ENCODE measurements at regions not wholly inside any gene's neighbourhood (a gene's known extent, or its start where the extent isn't known, plus 50 kb on each side); places are given as distances from the start of the nearest gene placed in this dataset.
"Not testable (repeated sequence)": the region's sequence is repeated elsewhere in the genome, so short reads cannot be mapped to it uniquely, and the experiment has no call there.

GRCh38 chr1:101479945-101480344, 243.1 kb downstream of the S1PR1 start:
- ATAC-seq (ENCODE audit: low read depth) (no peak), DNase-seq (no peak)
- intact Hi-C loops (cut with micrococcal nuclease), result no loop called here
- TF ChIP-seq CTCF (IDR thresholded peaks at IDR 0.05), result no peak
- Mint-ChIP-seq H3K9me3 (peaks cover 2% of the 10 kb centered on the region), H3K36me3 (ENCODE audit: low read depth) (no peaks in the 10 kb centered on the region), H3K27ac (no peak overlapping the region), H3K27me3 (peaks cover 13% of the 10 kb centered on the region), H3K4me1 (no peaks in the 10 kb centered on the region), H3K4me3 (no peak overlapping the region)
- ChIA-PET POLR2A (no interaction called here), CTCF (no interaction called here)

- ChIA-PET POLR2A (no interaction called here), CTCF (no interaction called here)
- ATAC-seq (ENCODE audit: low read depth), result no peak
- Mint-ChIP-seq H3K36me3 (ENCODE audit: low read depth) (no peaks in the 10 kb centered on the region), H3K4me1 (no peaks in the 10 kb centered on the region), H3K27ac (no peak overlapping the region), H3K4me3 (no peak overlapping the region), H3K27me3 (peaks cover 7% of the 10 kb centered on the region), H3K9me3 (peaks cover 2% of the 10 kb centered on the region)
- DNase-seq, result no peak
- no peak for TF ChIP-seq CTCF (IDR thresholded peaks at IDR 0.05)
- intact Hi-C loops (cut with micrococcal nuclease), result no loop called here
Observed at GRCh38 chr1:101482306-101482705, 245.5 kb downstream of the S1PR1 start.

- H3K27me3 Mint-ChIP-seq, result peaks cover 2% of the 10 kb centered on the region
- H3K4me3 Mint-ChIP-seq, result no peak overlapping the region
- H3K9me3 Mint-ChIP-seq, result peaks cover 4% of the 10 kb centered on the region
- POLR2A ChIA-PET, result no interaction called here
- DNase-seq, result no peak
- H3K27ac Mint-ChIP-seq, result no peak overlapping the region
- no peaks in the 10 kb centered on the region for H3K36me3 Mint-ChIP-seq (ENCODE audit: low read depth)
- CTCF ChIA-PET, result no interaction called here
- ATAC-seq (ENCODE audit: low read depth), result no peak
- no peak for TF ChIP-seq CTCF (IDR thresholded peaks at IDR 0.05)
- no peaks in the 10 kb centered on the region for H3K4me1 Mint-ChIP-seq
- intact Hi-C loops (cut with micrococcal nuclease), result no loop called here
Observed at GRCh38 chr1:101483982-101484688, 247.3 kb downstream of the S1PR1 start.

- H3K36me3 Mint-ChIP-seq (ENCODE audit: low read depth), result peaks cover 4% of the 10 kb centered on the region
- ChIA-PET CTCF (no interaction called here), POLR2A (no interaction called here)
- DNase-seq, result no peak
- peaks cover 10% of the 10 kb centered on the region for H3K9me3 Mint-ChIP-seq
- no peak for TF ChIP-seq CTCF (IDR thresholded peaks at IDR 0.05)
- H3K4me3 Mint-ChIP-seq, result no peak overlapping the region
- H3K27me3 Mint-ChIP-seq, result peaks cover 2% of the 10 kb centered on the region
- H3K4me1 Mint-ChIP-seq, result no peaks in the 10 kb centered on the region
- intact Hi-C loops (cut with micrococcal nuclease), result no loop called here
- H3K27ac Mint-ChIP-seq, result no peak overlapping the region
- ATAC-seq (ENCODE audit: low read depth), result no peak
Observed at GRCh38 chr1:101484689-101485338, 248.0 kb downstream of the S1PR1 start.

- Mint-ChIP-seq H3K36me3 (ENCODE audit: low read depth) (peaks cover 4% of the 10 kb centered on the region), H3K9me3 (peaks cover 16% of the 10 kb centered on the region), H3K4me3 (no peak overlapping the region), H3K27me3 (peaks cover 2% of the 10 kb centered on the region), H3K27ac (no peak overlapping the region), H3K4me1 (no peaks in the 10 kb centered on the region)
- DNase-seq (no peak), ATAC-seq (ENCODE audit: low read depth) (no peak)
- ChIA-PET POLR2A (no interaction called here), CTCF (interaction anchor here (0.7 kb wide), 1 partner anchor 35 kb away, joined by 3 read pairs; no protein-coding TSS in a partner anchor)
- intact Hi-C loops (cut with micrococcal nuclease), result no loop called here
- no peak for TF ChIP-seq CTCF (IDR thresholded peaks at IDR 0.05)
Observed at GRCh38 chr1:101485712-101486111, 248.9 kb downstream of the S1PR1 start.

GRCh38 chr1:101492144-101492543, 255.3 kb downstream of the S1PR1 start:
- POLR2A ChIA-PET; ATAC-seq (ENCODE audit: low read depth); H3K27me3 Mint-ChIP-seq; H3K27ac Mint-ChIP-seq; DNase-seq; H3K4me3 Mint-ChIP-seq; intact Hi-C loops (cut with micrococcal nuclease); H3K36me3 Mint-ChIP-seq (ENCODE audit: low read depth); CTCF ChIA-PET; H3K4me1 Mint-ChIP-seq: not testable (repeated sequence)
- peaks cover 18% of the 10 kb centered on the region for H3K9me3 Mint-ChIP-seq

GRCh38 chr1:101493920-101494319, 257.1 kb downstream of the S1PR1 start:
- H3K4me1 Mint-ChIP-seq; intact Hi-C loops (cut with micrococcal nuclease); H3K36me3 Mint-ChIP-seq (ENCODE audit: low read depth); DNase-seq; H3K4me3 Mint-ChIP-seq; H3K27ac Mint-ChIP-seq; ATAC-seq (ENCODE audit: low read depth); POLR2A ChIA-PET: not testable (repeated sequence)
- peaks cover 16% of the 10 kb centered on the region for H3K9me3 Mint-ChIP-seq
- peaks cover 11% of the 10 kb centered on the region for H3K27me3 Mint-ChIP-seq
- CTCF ChIA-PET, result interaction anchor here (1.2 kb wide), 1 partner anchor 12 kb away, joined by 4 read pairs; no protein-coding TSS in a partner anchor

Data from activated B cell treated with CpG ODN at 0.5 μM for 24 hours (primary cell).